ENCODE measurements at regions not wholly inside any gene's neighbourhood (a gene's known extent, or its start where the extent isn't known, plus 50 kb on each side); places are given as distances from the start of the nearest gene placed in this dataset.

DNA sequence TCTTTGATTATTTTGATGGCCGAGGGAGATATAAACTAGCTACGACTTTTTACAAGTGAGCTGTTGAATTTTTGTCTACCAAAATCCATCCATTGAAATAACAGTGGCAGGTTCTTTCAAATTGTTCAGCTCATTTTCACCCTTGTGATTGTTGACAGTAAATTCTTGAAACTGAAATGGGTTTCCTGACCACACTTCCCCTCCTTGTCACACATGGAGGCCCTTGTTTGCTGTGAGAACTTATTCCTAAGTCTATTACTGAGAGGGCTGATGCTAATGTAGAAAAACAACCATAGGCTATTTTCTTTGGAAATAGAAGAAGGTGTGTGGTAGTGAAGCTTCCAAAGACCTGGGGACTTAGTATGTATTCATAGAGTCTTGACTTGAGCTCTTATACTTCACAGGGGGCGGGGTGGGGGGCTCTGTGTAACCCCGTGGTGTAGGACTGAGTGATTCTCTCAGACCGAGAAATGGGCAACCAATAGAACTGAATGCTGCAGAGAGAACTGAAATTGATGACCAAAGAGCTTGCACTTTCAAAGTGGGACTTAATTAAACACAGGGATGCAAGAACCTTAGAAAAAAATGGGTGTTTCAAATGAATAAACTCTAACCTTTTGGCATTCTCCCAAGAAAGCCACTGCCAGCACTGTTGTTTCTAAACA, 718.9 kb downstream of the CCSER2 start:
- in situ Hi-C loops (cut with HindIII; ENCODE audit: low sequenced_read_pairs), result no loop called here
- no peak for DNase-seq (ENCODE audit: low read depth)
- no peak overlapping the region for H3K4me3 ChIP-seq (ENCODE audit: low read depth, low read length)
- TF ChIP-seq, protein P1, sequence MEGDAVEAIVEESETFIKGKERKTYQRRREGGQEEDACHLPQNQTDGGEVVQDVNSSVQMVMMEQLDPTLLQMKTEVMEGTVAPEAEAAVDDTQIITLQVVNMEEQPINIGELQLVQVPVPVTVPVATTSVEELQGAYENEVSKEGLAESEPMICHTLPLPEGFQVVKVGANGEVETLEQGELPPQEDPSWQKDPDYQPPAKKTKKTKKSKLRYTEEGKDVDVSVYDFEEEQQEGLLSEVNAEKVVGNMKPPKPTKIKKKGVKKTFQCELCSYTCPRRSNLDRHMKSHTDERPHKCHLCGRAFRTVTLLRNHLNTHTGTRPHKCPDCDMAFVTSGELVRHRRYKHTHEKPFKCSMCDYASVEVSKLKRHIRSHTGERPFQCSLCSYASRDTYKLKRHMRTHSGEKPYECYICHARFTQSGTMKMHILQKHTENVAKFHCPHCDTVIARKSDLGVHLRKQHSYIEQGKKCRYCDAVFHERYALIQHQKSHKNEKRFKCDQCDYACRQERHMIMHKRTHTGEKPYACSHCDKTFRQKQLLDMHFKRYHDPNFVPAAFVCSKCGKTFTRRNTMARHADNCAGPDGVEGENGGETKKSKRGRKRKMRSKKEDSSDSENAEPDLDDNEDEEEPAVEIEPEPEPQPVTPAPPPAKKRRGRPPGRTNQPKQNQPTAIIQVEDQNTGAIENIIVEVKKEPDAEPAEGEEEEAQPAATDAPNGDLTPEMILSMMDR (IDR thresholded peaks at IDR 0.05; ENCODE audit: low read depth, low read length, missing control alignments), result no peak

DNA sequence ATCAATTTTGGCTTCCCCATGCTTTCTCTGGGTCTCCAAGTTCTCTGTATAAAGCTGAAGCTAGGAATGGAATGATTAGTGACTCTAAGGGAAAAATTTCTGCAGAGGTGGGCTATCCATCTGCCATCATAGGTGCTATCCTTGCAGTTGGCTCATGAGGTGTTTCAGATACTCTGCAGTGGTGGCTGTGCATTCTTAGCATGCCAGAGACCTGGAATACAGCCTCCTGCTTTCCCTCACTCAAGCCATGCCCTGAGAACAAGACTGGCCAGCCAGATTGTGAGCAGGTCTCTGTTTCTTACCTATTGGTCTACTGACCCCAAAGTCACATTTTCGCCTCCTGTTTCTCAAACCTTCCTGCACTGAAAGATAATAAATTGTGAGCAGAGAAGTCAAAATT, 719.6 kb downstream of the CCSER2 start:
- H3K4me3 ChIP-seq (ENCODE audit: low read depth, low read length), result no peak overlapping the region
- in situ Hi-C loops (cut with HindIII; ENCODE audit: low sequenced_read_pairs), result no loop called here
- TF ChIP-seq, protein P1 (IDR thresholded peaks at IDR 0.05; ENCODE audit: low read depth, low read length, missing control alignments), result no peak
- DNase-seq (ENCODE audit: low read depth), result no peak

DNA sequence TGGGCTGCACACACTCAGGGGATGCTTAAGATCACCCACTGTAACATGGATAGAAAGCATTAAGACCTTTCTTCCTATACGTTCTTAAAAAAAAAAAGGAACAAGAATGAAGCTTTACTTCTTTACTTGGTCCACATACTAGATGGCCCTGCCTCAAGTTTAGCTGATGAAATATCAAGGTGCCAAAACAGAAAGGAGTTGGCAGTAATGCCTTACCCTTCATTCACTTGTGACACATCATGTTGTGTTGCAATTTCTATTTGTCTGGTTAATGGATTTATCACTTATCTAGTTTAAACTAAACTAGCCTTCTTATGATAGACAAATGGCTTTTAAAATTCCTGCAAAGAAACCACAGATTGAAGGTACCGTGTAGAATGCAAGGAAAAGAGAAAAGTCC, 720.3 kb downstream of the CCSER2 start:
- TF ChIP-seq, protein P1 (IDR thresholded peaks at IDR 0.05; ENCODE audit: low read depth, low read length, missing control alignments), result no peak
- no peak overlapping the region for H3K4me3 ChIP-seq (ENCODE audit: low read depth, low read length)
- DNase-seq (ENCODE audit: low read depth), result no peak
- in situ Hi-C loops (cut with HindIII; ENCODE audit: low sequenced_read_pairs), result no loop called here

DNA sequence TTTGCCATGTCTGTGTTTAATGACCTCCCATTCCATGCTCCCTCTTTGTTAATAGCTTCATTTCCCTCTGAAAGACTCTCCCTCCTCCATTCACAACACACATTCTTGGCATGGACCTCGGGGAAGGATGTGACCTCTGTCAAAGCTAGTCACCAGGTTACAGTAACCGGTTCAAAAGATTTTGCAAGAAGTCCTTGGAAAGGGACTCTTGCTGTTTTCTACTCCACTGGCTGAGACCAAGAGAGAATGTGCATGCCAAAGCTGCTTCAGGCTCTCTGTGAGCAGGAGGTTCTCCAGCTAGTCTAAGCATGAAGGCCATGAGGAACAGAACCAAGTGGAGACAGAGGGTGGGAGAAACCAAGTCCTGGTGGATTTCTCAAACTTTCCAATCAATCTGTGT, 732.6 kb downstream of the CCSER2 start:
- H3K4me3 ChIP-seq (ENCODE audit: low read depth, low read length), result no peak overlapping the region
- TF ChIP-seq, protein P1 (IDR thresholded peaks at IDR 0.05; ENCODE audit: low read depth, low read length, missing control alignments), result no peak
- DNase-seq (ENCODE audit: low read depth), result no peak
- in situ Hi-C loops (cut with HindIII; ENCODE audit: low sequenced_read_pairs), result no loop called here

DNA sequence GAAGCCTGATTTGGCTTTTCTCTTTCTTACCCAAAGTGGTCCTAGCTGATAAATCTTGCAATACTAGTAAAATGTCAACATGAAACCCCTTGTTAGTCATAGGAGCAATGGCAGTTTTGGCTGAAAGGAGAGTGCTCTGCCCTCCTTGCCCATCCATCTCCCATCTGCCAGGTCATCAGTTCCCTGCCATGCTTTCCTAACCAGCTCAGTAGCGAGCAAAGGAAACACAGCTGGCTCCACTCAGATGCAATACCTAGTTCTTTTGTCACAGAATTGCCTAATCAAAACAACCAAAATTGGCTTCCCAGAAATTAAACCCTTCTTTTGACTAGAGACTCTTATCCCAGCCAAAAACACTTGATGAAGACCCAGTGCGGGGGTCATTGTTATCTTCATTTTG, 733.0 kb downstream of the CCSER2 start:
- DNase-seq (ENCODE audit: low read depth), result no peak
- in situ Hi-C loops (cut with HindIII; ENCODE audit: low sequenced_read_pairs), result no loop called here
- H3K4me3 ChIP-seq (ENCODE audit: low read depth, low read length), result no peak overlapping the region
- TF ChIP-seq, protein P1 (IDR thresholded peaks at IDR 0.05; ENCODE audit: low read depth, low read length, missing control alignments), result no peak

DNA sequence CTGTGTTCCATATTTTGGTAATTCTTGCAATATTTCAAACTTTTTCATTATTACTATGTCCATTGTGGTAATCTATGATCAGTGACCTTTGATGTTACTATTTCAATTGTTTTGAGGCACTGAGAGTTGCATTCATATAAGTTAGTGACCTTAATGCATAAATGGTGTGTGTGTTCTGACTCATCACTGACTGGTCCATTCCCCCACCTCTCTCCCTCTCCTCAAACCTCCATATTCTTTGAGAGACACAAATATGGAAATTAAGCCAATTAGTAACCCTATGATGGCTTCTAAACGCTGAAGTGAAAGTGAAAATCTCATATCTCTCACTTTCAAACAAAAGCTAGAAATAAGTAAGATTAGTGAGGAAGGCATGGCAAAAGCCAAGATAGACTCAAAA, 739.6 kb downstream of the CCSER2 start:
- TF ChIP-seq, protein P1 (IDR thresholded peaks at IDR 0.05; ENCODE audit: low read depth, low read length, missing control alignments), result no peak
- H3K4me3 ChIP-seq (ENCODE audit: low read depth, low read length), result no peak overlapping the region
- in situ Hi-C loops (cut with HindIII; ENCODE audit: low sequenced_read_pairs), result loop anchor here (5.0 kb wide), 1 partner anchor 39 kb away; no protein-coding TSS in a partner anchor
- DNase-seq (ENCODE audit: low read depth), result no peak

Measured in astrocyte of the cerebellum (primary cell).